Lung microvascular endothelial cell (primary cell): ENCODE measurements at regions not wholly inside any gene's neighbourhood (a gene's known extent, or its start where the extent isn't known, plus 50 kb on each side); places are given as distances from the start of the nearest gene placed in this dataset.
A peak's percentile ranks its signal among the peaks of the same experiment; 100 is the strongest.
"Not testable (repeated sequence)": the region's sequence is repeated elsewhere in the genome, so short reads cannot be mapped to it uniquely, and the experiment has no call there.

ENCODE experiments used
- DNase-seq, 2 donors: peaks; one replicate each; pipeline versions ENCODE4 v3.0.0 to v3.0.0-alpha.2; 2010; ENCODE audit warnings: low read depth in 2 of 2

DNA sequence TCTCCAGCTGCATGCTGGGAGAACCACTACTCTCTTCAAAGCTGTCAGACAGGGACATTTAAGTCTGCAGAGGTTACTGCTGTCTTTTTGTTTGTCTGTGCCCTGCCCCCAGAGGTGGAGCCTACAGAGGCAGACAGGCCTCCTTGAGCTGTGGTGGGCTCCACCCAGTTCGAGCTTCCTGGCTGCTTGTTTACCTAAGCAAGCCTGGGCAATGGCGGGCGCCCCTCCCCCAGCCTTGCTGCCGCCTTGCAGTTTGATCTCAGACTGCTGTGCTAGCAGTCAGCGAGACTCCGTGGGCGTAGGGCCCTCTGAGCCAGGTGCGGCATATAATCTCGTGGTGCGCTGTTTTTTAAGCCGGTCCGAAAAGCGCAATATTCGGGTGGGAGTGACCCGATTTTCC lies 215.0 kb downstream of the STIM2 start:
- not testable (repeated sequence) for DNase-seq

DNA sequence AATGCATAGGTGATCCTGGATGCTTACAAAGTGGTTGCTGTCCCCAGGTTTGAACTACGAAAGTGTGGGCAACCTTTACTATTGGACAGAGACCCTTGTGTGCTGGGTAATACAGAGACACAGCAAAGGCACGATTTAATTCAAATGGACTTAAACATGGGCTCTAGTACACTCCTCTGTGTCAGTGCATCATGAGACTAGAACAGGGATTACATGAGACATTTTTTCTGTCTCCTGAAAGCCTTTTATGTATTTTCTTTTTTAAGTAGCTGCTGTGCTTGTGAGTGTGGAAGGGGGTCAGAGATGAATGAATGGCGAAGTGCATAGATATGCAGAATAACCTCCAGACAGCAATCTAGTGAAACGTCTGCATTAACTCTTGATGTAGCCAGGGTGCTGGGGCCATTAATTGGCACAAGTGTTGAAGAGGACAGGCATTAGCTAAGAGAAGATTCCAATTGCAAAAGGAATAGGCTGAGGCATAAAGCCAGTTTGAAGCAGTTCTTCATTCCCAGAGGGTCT lies 218.4 kb downstream of the STIM2 start:
- no peak for DNase-seq

DNA sequence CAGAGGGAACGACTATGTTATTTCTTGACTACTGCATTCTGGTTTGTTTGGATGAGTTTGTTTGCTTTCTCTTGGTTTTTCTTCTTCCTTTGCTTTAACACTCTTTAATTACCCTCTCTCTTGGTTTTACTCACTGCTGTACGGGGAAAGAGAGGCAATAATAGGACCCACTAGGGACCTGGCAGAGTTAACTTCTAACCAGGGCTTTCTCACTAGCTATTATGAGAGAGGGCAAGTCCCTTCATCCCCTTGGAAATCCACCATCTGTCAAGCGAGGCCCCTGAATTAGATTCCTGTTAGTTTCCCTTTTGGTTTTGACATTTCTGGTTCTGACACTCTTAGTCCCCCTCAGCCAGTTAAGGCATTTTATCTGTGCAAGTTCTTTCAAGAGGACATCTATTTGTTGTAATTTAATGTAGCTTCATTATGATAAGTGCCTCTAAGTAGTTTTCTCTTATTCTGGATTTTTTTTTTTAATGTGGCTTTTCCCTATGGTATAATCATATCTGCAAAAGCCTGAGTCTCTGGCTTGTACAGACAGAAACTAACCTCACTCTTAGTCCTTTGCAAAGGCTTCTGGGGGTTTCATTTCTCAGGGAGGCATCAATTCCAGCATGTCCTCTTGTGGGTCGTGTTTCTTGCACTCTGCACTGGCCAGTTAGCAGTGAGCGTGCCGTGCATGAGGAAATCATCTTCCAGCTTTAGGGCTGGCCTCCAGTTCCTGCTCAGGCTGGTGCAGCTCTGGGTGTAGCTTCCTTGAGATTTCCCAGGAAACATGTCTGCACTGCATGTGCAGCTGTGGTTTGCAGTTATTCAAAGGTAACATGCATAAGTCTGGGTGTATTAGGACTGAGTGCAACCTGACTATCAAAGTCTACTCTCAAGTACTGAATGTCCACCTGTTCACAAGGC lies 221.3 kb downstream of the STIM2 start:
- no peak for DNase-seq

DNA sequence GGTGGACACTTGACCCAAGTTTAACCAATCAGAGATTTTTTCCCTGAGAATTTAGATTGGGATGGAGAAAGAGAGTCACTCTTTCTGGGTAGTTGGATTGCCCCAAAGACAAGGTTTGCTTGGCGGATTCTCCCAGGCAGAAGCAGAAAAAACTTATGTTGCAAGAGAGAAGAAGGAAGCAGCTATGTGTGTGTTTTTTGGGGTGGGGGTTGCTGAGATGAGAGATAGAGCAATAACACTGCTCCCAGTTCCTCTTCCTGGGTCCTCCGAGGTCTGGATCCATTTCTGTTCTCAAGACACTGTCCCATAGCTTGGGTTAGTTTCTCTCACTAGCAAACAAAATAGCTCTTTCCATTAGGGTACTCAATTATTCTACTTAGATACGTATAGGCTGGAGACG lies 222.1 kb downstream of the STIM2 start:
- DNase-seq: no peak

DNA sequence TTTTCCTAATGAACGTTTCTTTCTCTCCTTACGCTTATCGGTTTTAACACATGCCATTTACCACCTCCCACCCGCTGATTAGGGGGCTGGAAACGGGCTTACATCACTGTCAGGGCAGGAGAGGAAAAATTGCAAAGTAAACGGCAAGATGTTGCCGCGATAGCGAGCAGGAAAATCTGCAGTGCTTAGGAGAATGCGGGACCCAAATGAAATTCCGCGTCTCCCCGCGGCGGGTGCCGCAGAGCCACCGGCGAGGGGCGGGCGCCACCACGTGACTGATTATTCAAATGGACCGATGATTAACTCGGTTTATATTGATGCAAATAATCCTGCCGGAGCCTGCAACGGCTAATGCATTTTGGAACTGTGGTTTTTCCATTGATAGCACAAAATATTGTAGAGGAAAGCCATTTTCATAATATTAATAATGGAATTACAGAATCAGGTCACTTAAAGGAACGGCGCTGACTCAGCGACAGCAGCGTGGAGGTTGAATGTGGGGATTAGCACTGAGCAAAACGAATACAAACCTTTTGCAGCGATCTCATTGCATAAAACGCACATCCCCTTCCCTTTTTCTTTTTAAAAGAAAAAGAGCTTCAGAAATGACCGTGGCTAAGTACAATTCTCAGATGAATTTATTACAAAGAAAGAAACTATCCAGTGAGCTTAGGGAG lies 224.2 kb downstream of the STIM2 start:
- DNase-seq: peak in 1 of 2 donors; percentile 17

DNA sequence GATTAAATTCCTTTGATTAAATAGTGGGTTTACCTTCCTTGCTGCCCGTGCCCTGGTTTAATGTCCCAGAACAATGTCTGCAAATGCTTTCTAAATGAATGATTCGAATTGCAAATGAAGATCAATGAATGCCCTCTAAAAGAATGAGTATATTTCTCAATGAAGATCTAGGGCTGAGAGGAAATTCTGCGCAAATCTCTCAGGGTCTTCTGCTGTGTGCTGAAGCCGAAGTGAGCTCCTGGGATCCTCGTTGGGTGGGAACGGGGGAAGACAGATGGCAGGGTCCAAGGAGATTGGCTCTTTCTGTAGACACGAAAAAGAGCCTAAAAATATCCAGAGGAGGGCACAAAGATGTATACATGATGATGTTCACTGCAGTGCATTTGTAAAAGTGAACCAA lies 224.8 kb downstream of the STIM2 start:
- DNase-seq: no peak

DNA sequence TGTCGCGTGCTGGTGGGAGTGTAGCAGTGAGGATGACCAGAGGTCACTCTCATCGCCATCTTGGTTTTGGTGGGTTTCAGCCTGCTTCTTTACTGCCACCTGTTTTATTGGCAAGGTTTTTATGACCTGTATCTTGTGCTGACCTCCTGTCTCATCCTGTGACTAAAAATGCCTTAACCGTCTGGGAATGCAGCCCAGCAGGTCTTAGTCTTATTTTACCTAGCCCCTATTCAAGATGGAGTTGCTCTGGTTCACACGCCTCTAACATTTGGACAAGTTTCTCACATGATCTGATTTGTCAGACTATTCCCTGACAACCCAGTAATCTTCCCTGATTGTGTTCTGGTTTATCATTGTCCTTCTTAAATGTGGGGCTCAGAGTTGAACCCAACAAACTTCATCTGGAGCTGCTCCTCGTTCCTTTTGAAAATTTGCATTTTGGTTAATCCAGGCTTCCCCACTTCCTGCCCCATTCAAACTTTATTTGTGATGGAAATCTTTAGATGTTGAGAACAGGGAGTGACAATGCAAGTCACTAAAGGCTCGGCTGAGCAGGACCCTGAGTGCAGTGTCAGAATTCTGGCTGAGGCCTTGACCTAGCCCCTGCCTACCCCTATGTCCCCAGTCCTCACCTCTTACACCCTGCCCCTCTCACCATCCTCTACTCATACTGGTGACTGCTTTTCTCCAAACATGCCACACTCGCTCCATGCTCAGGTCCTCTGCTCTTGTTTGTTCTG lies 226.8 kb downstream of the STIM2 start:
- no peak for DNase-seq

DNA sequence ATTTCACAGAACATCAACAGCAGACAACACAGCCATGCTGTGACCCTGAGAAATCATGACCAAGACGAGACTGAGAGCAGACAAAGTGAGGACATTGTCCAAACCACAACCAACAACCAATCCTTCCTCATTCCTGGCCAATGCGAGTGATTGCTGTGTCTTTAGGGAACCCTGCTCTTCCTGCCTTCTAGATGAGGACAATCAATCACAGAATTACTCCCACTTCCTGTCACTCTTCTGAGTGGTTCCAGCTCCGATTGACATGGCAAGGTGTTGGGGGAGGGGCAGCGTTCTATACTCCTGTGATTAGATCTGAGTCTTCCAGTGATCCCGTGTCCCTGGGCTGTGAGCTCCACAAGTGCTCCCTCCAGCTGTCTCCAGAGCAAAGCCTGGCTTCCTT lies 227.8 kb downstream of the STIM2 start:
- no peak for DNase-seq

DNA sequence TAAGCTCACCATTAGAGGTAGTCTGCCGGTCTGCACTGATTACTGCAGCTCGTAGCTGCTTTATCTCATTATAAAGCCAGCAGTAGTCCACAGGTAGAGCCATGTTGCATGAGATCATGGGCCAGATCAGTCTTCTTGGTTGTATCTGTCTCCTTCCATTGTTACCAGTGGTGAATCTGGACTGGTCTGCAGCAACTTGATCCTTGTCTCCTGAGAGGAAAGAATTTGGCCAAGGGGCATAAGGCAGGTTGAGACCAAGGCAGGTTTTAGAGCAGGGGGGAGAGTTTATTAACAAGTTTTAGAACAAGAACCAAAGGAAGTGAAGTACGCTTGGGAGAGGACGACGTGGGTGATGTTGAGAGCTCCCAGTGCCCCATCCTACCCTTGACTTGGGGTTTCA lies 228.5 kb downstream of the STIM2 start:
- no peak for DNase-seq

DNA sequence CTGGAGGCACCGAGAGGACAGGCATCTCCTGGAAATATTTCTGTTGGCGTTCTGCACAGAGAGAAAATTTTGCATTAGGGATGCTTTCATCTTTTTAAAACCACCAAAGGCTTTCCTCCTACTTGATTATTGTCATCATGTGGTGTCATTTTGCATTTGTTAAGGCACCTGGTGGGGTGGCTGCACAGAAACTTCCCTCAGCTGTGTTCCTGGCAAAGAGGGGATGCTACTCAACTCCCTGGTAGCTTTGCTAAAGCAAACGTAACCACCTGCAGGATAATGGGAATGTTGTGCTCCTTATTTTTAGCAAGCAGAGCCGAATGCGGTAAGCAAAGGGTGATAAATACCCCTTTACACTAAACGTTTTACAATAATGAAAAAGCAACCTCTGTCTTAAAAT lies 229.8 kb downstream of the STIM2 start:
- DNase-seq: no peak

DNA sequence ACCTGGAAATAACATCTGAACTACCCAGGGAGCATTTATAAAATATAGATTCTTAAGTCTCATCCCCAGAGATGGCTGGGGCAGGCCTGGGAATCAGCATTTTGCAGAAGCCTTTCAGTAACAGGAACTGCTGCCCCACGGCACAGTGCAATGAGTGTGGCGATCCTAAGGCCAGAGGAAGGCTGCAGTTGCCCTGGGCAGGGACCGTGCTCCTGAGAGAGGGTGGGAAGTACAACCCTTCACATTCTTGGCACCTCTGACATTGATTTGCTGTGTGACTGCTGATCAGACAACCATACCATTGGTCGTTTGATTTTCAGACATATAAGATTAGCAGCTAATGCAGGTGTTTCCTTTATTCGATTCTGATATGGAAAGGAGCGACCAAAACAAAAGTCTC lies 233.6 kb downstream of the STIM2 start:
- no peak for DNase-seq

DNA sequence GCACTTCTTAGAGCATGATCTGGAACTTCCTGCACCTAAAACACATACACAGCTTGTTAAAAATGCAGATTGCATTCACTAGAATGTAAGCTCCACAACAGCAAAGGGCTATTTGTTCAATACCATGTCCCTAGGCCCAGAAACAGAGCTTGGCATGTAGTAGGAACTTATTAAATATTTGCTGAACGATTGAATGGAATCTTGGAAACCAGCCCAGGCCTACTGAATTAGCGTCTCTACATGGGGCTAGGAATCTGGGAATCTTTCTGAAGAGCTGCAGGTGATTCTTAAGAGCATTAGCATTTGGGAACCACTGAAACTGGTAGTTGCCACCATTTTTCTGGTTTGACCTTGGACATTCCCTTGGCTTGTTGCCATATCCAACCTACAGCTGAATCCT lies 234.1 kb downstream of the STIM2 start:
- peak in 1 of 2 donors; percentile 3 for DNase-seq

DNA sequence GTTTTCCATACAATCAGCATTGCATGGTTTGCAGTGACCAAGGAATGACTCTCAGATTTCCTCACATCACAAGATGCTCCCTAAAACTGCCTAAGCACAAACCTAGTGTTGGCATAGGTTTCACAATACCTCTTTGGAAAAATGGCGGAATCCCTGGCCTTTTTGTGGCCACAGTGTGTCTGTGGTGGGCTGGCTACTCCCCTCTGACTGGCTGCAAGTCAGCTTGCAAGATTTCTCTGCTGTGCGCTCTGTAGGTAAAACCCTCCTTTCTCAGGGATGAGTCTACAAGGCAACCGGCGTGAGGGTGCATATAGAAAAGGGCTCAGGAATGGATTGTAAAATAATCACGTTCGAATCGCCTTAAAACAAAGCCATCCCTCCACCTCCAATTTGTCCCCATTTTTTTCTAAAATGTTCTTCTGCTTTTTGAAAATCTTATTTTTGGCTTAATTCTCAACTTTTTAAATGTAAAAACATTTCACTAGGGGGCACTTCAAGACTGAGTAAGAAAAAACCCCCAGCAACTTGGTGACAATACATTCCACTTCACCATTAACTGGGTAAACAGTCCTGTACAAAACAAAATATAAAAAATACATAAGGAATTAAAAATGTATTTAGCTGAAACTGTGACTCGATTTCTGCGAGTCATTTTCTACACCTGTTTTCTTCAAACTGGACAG lies 235.6 kb downstream of the STIM2 start:
- no peak for DNase-seq

DNA sequence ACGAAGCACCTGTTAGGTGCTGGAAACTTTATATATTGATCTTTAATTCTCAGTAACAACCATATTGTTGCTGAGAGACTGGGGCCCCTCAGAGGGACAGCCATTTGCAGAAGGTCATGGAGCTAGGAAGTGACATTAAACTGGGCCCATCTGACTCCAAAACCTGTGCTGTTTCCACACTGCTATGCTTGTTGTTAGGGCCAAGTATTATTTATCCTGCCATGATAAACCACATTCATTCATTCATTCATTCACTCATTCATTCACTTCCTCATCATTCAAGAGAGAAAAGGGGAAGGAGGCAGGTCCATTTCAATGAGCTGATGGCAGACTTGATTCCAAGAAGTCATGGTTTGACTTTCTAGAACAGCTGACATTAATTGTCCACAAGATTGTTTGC lies 237.4 kb downstream of the STIM2 start:
- no peak for DNase-seq

DNA sequence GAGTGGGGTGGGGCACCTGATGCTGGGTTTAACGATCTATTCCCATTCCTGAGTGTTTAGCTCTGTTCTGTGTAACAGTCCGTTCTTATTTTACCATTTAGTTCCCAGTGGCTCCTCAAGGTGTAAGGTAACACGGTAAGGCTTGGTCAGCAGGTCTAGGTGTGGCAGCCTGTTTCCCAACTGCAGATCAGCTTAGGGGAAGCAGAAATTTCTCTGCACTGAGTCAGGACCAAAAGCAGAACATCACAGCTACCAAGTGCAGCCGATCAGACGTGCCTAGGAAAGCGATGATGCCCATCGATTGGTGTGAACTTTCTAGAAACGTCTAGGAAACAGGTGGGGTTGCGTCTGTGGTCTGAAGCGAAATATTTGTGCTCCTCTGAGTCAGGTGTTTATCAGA lies 240.1 kb downstream of the STIM2 start:
- DNase-seq: no peak

DNA sequence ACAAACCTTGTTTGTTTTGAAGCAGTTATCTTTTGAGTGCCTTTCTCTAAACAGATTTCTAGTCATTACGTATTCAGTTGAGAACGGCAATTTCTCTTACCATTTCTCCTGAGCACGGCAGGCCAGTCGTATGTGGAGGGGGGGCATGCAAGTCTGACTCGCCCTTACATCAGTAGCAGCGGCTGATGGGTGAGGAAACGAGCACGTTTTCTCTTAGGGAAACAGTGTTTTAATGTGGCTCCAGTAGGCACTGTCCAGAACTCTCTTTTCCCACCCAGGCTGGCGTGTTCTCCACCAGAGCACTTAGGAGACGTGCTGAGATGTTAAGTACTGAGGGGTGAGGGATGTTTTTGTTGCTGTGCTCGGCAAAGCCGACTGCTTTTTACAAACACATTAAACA lies 240.5 kb downstream of the STIM2 start:
- DNase-seq: no peak

DNA sequence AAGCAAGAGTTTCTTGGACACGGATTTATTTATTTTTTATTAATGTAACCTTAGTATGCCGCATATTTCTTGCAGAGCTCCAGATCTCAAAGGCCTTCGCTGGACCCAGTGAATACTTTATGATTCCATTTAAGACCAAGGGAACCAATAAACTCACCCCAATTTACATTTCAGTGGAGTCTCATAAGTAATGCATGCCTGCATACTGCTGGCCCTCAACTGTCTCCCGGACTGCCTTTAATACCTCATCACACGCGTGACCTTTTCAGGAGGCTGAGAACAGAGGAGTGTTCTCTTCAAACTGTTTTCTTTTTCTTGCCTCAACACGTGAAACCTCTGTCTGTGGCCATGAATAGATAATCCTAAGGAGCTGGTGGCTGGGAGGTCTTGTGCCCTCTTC lies 240.9 kb downstream of the STIM2 start:
- DNase-seq: no peak

DNA sequence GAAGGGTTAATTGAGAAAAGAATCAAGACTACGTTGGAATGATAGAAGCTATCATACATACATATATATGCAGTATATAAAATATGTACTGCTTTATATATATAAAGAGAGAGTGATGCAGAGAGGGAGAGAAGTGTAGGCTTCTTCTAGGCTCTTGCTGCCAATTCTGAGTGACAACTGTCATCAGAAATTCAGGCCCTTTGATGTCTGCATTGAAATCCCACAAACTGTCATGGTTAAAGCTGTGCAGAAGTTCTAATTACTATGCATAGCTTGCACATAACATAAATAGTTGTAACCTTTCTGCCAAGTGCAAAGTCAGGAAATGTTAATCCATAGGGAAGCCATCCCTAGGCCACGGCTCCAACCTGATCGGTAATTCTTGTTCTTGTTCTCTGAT lies 251.0 kb downstream of the STIM2 start:
- DNase-seq: no peak

DNA sequence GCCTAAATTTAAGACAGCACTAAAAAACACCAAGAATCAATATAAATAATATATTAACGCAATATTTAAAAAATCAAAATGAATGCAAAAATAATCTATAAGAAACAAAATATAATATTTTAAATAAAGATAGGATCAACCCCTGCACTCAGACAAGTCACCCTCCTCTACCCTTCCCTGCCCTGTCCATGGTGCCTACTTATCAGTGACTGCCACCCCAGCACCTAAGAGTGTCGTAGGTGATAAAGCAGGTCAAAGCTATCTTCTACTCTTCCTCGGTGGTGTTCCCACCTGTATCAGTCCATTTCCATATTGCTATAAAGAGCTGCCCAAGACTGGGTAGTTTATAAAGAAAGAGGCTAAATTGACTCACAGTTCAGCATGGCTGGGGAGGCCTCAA lies 251.9 kb downstream of the STIM2 start:
- DNase-seq: no peak

DNA sequence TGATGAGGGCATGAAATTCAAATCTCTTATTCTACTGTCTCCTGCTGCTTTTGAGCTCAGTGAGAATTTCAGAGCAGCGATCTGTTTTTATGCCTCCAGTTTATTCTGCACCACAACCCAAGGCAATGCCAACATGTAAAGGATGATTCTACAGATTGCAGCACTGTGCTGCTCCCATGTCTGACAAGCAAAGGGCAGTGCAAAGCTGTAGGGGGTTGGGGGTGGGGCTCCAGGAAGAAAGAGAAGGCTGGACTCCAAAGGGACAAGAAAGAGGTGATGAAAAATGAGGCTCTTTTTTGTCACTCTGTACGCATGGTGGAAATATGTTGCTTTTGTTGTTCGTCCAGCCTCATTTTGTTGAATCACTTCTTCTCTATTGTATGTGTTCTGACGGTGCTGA lies 254.6 kb downstream of the STIM2 start:
- no peak for DNase-seq

DNA sequence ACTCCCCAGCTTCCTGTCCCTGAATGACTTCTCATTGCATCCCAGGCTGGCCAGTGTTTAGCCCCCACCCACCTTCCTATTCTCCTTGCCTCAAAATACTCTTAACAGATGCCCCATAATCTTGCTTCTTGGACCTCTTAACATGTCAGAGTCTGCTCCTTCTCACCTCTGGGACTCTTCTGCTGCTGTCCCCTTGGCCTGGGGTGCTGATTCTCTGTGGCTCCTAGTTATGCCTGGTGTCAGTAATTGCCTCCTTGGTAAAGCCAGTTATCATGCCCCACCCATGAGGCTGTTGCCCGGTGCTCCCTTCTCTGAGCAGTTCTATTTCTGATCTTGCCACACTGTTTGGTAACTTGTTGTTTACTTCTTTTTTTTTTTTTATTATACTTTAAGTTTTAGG lies 256.8 kb downstream of the STIM2 start:
- DNase-seq: no peak

DNA sequence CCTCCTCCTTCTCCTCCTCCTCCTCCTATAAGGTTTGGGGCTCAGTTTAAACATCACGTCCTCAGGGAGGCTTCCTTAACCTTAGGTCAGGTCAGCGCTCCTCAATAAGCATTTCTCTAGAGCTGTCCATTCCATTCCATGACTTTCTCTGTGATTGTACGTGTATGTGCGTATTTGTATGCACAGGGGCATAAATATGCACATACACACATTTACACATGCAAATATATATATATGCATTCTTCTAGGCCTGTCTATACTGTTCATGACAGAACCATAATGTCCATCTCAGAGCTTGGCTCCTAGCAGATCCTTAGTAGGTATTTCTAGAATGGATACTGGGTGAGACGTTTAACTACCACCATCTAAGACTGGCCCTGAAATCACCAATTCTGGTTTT lies 258.6 kb downstream of the STIM2 start:
- DNase-seq: no peak
